GM18505 (cell line): ENCODE measurements at regions not wholly inside any gene's neighbourhood (a gene's known extent, or its start where the extent isn't known, plus 50 kb on each side); places are given as distances from the start of the nearest gene placed in this dataset.

Source experiments
- ATAC-seq: cut with Tn5 transposase; IDR thresholded peaks from one replicate; pipeline ENCODE4 v1.9.1; 2021; ENCODE audit not compliant: unreplicated experiment
- POLR2A ChIP-seq: IDR thresholded peaks from 4 replicates; pipeline ENCODE4 v1.6.1; 2011; ENCODE audit warnings: borderline replicate concordance; ENCODE audit not compliant: insufficient read depth, insufficient read length; ENCODE audit errors: extremely low read depth

- ATAC-seq = no peak
- TF ChIP-seq POLR2A = no peak
Observed at GRCh38 chr4:23631255-23631950, 258.4 kb downstream of the PPARGC1A start.

GRCh38 chr4:23630110-23630509 lies 259.7 kb downstream of the PPARGC1A start:
- TF ChIP-seq POLR2A = no peak
- no peak for ATAC-seq

GRCh38 chr4:23629421-23629820 lies 260.4 kb downstream of the PPARGC1A start:
- TF ChIP-seq POLR2A = no peak
- ATAC-seq = no peak

- ATAC-seq = no peak
- TF ChIP-seq POLR2A = no peak
Observed at GRCh38 chr4:23614284-23614892, 275.5 kb downstream of the PPARGC1A start.

- no peak for ATAC-seq
- no peak for TF ChIP-seq POLR2A
Observed at GRCh38 chr4:23613782-23614181, 276.1 kb downstream of the PPARGC1A start.

GRCh38 chr4:23602720-23603119 lies 287.1 kb downstream of the PPARGC1A start:
- TF ChIP-seq POLR2A = no peak
- ATAC-seq = no peak

GRCh38 chr4:23594125-23594524 lies 295.7 kb downstream of the PPARGC1A start:
- no peak for TF ChIP-seq POLR2A
- ATAC-seq = no peak

GRCh38 chr4:23590431-23590830 lies 299.4 kb downstream of the PPARGC1A start:
- no peak for TF ChIP-seq POLR2A
- no peak for ATAC-seq

- TF ChIP-seq POLR2A = no peak
- no peak for ATAC-seq
Observed at GRCh38 chr4:23584024-23584423, 305.8 kb downstream of the PPARGC1A start.

GRCh38 chr4:23582671-23583070 lies 307.2 kb downstream of the PPARGC1A start:
- TF ChIP-seq POLR2A = no peak
- ATAC-seq = no peak

GRCh38 chr4:23579166-23579565 lies 310.7 kb downstream of the PPARGC1A start:
- no peak for ATAC-seq
- TF ChIP-seq POLR2A = no peak

GRCh38 chr4:23577398-23577797 lies 312.4 kb downstream of the PPARGC1A start:
- no peak for ATAC-seq
- no peak for TF ChIP-seq POLR2A

- ATAC-seq = no peak
- TF ChIP-seq POLR2A = no peak
Observed at GRCh38 chr4:23572382-23572781, 317.5 kb downstream of the PPARGC1A start.

- TF ChIP-seq POLR2A = no peak
- ATAC-seq = no peak
Observed at GRCh38 chr4:23567338-23567737, 322.5 kb downstream of the PPARGC1A start.
